Osteoblast (primary cell): ENCODE measurements at regions not wholly inside any gene's neighbourhood (a gene's known extent, or its start where the extent isn't known, plus 50 kb on each side); places are given as distances from the start of the nearest gene placed in this dataset.

ENCODE experiments used
- DNase-seq: peaks from one replicate; pipeline ENCODE4 v3.0.0; 2011; ENCODE audit warnings: low spot score, mixed read lengths; ENCODE audit not compliant: insufficient read length; ENCODE audit errors: missing footprints
- H2AFZ ChIP-seq: 2 replicates; pipeline ENCODE4 v1.6.0; 2011; ENCODE audit warnings: mild to moderate bottlenecking, low read length
- H3K27ac ChIP-seq: 2 replicates; pipeline ENCODE4 v1.5.1; 2011; ENCODE audit warnings: mild to moderate bottlenecking, low read depth, low read length, moderate library complexity
- H3K27me3 ChIP-seq: 2 replicates; pipeline ENCODE4 v1.6.0; 2012; ENCODE audit warnings: mild to moderate bottlenecking, control low read depth, inconsistent platforms, low read length, moderate library complexity; ENCODE audit not compliant: insufficient read depth
- H3K36me3 ChIP-seq: 2 replicates; pipeline ENCODE4 v1.5.1; 2011; ENCODE audit warnings: mild to moderate bottlenecking, low read length, control low read depth, moderate library complexity; ENCODE audit not compliant: insufficient read depth
- H3K4me1 ChIP-seq: 2 replicates; pipeline ENCODE4 v1.5.1; 2011; ENCODE audit warnings: mild to moderate bottlenecking, low read length, control low read depth, moderate library complexity; ENCODE audit not compliant: insufficient read depth
- H3K4me2 ChIP-seq: 2 replicates; pipeline ENCODE4 v1.6.0; 2011; ENCODE audit warnings: mild to moderate bottlenecking, low read length; ENCODE audit not compliant: insufficient read depth
- H3K4me3 ChIP-seq: fragments of 200-600 bp; sonication (generic); 3 replicates; pipeline ENCODE4 v1.5.1; 2012; ENCODE audit warnings: mild to moderate bottlenecking, low read length, inconsistent platforms; ENCODE audit not compliant: insufficient read depth
- H3K79me2 ChIP-seq: 2 replicates; pipeline ENCODE4 v1.6.0; 2012; ENCODE audit warnings: mild to moderate bottlenecking, low read length, control low read depth, inconsistent platforms; ENCODE audit not compliant: insufficient read depth
- H3K9me3 ChIP-seq: 2 replicates; pipeline ENCODE4 v1.5.1; 2011; ENCODE audit warnings: low read depth, low read length, control low read depth
- H4K20me1 ChIP-seq: 2 replicates; pipeline ENCODE4 v1.6.0; 2012; ENCODE audit warnings: mild to moderate bottlenecking, low read length, control low read depth; ENCODE audit not compliant: insufficient read depth
- TF ChIP-seq, protein P1 (sequence below): IDR thresholded peaks from 2 replicates; pipeline ENCODE4 v1.5.1; 2011; ENCODE audit warnings: mild to moderate bottlenecking, low read depth, low read length, moderate library complexity; ENCODE audit errors: extremely low read depth

DNA sequence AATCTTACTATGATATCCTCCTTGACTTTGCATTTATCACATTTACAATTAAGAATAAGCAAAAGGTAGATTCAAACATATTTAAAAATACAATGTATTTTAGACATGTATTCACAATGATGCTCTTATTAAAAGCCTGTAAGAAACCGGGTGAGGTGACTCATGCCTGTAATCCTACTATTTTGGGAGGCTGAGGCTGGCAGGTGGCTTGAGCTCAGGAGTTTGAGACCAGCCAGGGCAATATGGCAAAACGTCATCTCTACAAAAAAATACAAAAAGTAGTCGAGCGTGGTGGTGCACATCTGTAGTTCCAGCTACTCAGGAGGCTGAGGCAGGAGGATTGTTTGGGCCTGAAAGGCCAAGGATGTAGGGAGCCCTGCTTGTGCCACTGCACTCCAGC is 618.4 kb downstream of the CDH18 start:
- DNase-seq = no peak
- Histone ChIP-seq H3K36me3 (no peaks in the 10 kb centered on the region), H3K4me1 (no peaks in the 10 kb centered on the region), H3K4me2 (no peak overlapping the region), H3K27me3 (no peaks in the 10 kb centered on the region), H3K9me3 (no peaks in the 10 kb centered on the region), H3K79me2 (no peaks in the 10 kb centered on the region), H3K4me3 (no peak overlapping the region), H3K27ac (no peak overlapping the region), H4K20me1 (no peaks in the 10 kb centered on the region), H2AFZ (no peak overlapping the region)
- TF ChIP-seq, protein P1, sequence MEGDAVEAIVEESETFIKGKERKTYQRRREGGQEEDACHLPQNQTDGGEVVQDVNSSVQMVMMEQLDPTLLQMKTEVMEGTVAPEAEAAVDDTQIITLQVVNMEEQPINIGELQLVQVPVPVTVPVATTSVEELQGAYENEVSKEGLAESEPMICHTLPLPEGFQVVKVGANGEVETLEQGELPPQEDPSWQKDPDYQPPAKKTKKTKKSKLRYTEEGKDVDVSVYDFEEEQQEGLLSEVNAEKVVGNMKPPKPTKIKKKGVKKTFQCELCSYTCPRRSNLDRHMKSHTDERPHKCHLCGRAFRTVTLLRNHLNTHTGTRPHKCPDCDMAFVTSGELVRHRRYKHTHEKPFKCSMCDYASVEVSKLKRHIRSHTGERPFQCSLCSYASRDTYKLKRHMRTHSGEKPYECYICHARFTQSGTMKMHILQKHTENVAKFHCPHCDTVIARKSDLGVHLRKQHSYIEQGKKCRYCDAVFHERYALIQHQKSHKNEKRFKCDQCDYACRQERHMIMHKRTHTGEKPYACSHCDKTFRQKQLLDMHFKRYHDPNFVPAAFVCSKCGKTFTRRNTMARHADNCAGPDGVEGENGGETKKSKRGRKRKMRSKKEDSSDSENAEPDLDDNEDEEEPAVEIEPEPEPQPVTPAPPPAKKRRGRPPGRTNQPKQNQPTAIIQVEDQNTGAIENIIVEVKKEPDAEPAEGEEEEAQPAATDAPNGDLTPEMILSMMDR = no peak

DNA sequence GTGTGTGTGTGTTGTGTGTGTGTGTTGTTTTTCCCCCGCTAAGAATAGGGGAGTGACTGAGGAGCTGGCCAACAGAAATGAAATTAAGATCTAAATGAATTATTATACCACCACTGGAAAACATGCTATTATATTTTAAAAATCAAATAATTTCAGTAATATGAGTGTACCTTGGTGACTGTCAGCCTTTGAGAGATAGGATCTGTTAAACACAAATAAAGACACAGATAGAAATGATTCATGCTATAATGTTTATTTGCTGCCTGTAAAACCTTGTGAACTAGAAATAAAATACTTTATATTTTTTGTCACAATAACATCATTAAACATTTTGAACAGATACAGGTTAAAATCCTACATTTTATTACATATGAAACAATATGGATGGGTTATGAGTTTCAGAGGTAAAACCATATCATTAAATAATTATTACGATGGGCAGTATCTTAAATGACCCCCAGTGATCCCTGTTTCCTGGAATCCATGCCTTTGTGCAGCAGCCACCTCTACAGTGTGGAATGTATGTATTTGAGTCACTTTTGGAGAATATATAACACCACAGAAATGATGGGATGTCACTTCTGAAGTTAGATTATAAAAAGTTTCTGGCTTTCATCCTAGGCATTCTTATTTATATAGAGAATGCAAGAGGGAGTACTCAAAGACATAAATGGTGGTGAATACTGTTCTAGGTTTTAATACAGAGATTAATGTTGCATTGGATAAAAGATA is 617.2 kb downstream of the CDH18 start:
- no peak overlapping the region for H3K4me2 ChIP-seq
- no peaks in the 10 kb centered on the region for H3K79me2 ChIP-seq
- H3K9me3 ChIP-seq = no peaks in the 10 kb centered on the region
- DNase-seq = no peak
- H3K4me3 ChIP-seq = no peak overlapping the region
- H4K20me1 ChIP-seq = no peaks in the 10 kb centered on the region
- TF ChIP-seq, protein P1 = no peak
- H3K36me3 ChIP-seq = no peaks in the 10 kb centered on the region
- no peaks in the 10 kb centered on the region for H3K4me1 ChIP-seq
- H3K27ac ChIP-seq = no peak overlapping the region
- H2AFZ ChIP-seq = no peak overlapping the region
- H3K27me3 ChIP-seq = no peaks in the 10 kb centered on the region

DNA sequence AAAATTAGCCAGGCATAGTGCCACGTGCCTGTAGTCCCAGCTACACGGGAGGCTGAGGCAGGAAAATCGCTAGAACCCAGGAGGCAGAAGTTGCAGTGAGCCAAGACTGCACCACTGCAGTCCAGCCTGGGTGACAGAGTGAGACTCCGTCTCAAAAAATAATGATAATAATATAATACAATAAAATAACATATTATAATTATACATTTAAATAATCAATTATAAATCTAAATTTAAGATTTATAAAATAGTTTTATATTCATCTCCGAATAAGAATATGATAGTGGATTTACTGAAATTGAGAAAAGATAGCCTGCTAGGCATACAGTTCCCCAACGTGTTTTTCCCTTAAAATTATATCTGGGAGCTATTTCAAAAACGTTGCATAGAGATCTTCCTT is 599.6 kb downstream of the CDH18 start:
- Histone ChIP-seq H3K4me1 (no peaks in the 10 kb centered on the region), H3K27ac (no peak overlapping the region), H3K4me2 (no peak overlapping the region), H3K36me3 (no peaks in the 10 kb centered on the region), H4K20me1 (no peaks in the 10 kb centered on the region), H3K9me3 (peaks cover 2% of the 10 kb centered on the region), H3K27me3 (no peaks in the 10 kb centered on the region), H2AFZ (no peak overlapping the region), H3K4me3 (no peak overlapping the region), H3K79me2 (no peaks in the 10 kb centered on the region)
- TF ChIP-seq, protein P1 = no peak
- no peak for DNase-seq

- Histone ChIP-seq H3K9me3 (no peaks in the 10 kb centered on the region), H2AFZ (no peak overlapping the region), H4K20me1 (no peaks in the 10 kb centered on the region), H3K36me3 (no peaks in the 10 kb centered on the region), H3K4me1 (no peaks in the 10 kb centered on the region), H3K4me3 (no peak overlapping the region), H3K4me2 (no peak overlapping the region), H3K79me2 (no peaks in the 10 kb centered on the region), H3K27ac (no peak overlapping the region), H3K27me3 (no peaks in the 10 kb centered on the region)
- no peak for DNase-seq
- TF ChIP-seq, protein P1 = no peak
Measured at GRCh38 chr5:19401032-19401431, 587.0 kb downstream of the CDH18 start.
